NCI-H1436 treated with DMSO at 0.1 percent for 48 hours (cell line): ENCODE measurements at regions not wholly inside any gene's neighbourhood (a gene's known extent, or its start where the extent isn't known, plus 50 kb on each side); places are given as distances from the start of the nearest gene placed in this dataset.
"Not testable (repeated sequence)": the region's sequence is repeated elsewhere in the genome, so short reads cannot be mapped to it uniquely, and the experiment has no call there.

Source experiments
- DNase-seq: peaks from one replicate; lab custom pipeline; 2025; lab: John Stamatoyannopoulos, UW

GRCh38 chr5:108530706-108531105, 148.8 kb upstream of the FBXL17 start:
- DNase-seq = no peak

DNA sequence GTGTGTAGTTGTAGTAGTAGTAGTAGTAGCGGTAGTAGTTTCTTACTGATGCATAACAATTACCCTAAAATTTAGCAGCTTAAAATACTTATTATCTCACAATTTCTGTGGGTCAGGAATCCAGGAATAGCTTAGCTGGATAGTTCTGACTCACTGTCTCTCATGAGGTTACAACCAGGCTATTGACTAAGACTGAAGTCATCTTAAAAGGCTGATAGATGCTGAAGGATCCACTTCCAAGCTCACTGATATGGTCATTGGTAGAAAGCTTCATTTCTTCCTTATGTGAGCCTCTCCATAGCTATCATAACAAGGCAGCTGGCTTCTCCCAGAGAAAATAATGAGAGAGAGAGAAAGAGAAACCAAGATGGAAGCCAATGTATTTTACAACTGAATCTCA, 147.5 kb upstream of the FBXL17 start:
- DNase-seq = no peak

DNA sequence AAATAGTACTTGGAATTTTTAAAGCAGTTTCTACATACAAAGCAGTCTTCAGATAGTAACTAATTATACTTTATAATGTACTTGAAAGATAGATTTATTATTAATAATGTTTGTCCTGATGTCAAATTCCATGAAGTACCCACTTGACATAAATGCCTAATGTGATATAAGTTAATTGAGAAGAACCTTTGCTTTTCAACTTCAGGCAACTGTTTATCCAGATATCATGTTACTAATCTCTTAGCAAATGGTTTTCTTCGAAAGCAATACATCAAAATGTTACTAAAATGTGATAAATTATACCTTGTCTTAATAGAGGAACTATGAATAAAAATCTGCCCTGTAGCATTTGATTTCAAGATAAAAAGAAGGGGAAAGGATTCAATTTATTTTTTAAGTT, 146.8 kb upstream of the FBXL17 start:
- no peak for DNase-seq

DNA sequence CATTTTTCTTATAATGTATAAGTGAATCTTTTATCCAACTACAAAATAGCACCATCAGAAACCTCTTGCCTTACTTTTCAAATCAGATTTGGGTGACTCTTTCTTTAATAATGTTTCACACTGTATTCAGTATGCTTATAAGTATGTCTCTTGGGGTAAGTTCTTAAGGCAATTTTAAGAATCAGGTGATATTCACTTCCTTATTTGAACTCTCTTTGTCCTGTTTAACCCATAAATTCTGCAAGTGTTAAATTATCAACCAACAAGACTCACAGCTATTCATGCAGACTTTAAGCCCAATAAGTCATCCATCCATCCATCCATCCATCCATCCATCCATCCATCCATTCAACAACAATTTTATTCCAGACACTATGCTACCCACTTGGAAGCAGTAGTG, 142.7 kb upstream of the FBXL17 start:
- DNase-seq = no peak

- no peak for DNase-seq
These were observed 141.5 kb upstream of the FBXL17 start for GRCh38 chr5:108523360-108523759.

DNA sequence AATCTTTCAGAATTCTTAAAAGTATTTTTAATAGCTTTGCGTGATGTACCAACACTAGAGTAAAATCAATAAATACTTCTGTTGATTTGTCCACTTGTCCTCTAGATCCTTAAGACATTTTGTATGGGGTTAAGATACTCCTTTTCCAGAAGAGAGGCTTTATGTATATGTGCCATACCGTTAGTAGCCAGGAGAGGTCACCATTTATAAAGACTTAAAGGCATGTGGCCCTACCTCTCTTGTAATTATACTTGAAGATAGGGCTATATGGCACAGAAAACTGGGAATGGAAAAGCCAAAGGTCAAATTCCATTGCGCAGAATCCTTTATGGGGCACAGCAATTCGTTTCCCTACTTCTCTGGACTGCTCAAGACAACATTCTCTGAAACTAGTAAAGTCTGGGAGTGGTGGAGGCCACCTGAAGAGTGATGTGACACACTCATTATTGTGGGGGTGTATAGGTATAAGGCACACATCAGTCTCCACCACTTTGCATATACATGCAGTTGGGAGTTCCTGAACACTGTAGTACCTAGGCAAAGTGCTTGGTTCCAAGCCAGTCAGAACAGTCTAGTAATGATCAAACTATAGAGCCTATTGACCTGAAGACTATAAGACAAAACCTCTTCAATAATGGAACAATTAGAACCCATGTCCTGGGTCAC, 140.1 kb upstream of the FBXL17 start:
- DNase-seq = no peak

DNA sequence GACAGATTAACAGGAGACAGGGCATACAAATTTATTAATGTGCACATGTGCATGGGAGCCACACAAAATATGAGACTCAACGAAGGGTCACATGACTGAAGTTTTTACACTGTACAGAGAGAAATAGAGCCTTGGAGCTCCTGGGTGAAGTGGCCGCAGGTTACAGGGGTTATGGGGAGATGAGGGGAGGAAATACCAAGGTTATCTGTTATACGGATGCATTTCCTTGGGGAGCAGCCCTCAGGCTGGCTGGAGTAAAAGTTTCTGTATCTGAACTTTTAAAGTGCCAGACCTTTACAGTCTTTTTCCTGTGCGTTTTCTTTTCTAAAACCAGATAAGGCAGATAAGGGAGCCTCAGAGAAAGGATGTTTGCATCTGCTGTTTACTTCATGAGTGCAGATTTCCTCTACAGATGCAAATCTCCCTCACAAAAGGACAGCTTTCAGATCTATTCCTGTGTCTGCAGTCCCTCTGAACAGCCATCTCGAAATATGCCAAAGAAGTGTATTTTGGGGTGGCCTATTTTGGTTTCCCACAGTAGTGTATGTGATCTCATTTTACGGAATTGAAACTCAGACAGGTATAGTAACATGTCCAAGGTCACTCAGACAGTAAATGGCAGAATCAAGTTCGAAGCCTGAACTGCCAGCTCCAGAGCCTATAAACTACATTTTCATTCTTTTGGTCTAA, 139.3 kb upstream of the FBXL17 start:
- DNase-seq = no peak

GRCh38 chr5:108516785-108517184, 134.9 kb upstream of the FBXL17 start:
- DNase-seq = no peak

DNA sequence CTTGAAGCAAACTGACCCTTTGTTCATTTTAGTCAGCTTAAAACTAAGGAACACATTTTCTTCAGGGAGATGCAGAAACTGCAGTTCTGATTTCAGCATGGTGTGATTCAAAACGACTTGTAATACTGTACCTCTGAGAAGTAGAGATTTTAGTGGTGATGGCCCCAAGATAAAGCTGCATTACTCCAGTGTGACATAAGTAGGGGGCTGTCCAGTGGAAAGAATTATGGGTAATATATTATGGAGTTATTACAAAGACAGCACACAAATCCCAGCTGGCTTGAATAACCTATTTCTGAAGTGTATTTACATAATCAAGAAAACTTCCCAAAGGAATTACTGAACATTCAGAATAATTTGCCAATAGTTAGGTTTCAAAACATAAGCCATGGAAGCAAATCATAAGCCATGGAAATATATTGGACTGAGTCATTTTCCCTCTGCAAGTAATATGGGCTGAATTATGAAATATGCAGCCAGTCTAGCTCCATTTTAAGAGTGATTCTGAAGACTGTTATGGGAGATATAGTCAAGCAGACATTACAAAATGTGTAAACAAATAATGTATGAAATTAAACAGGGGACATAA, 133.7 kb upstream of the FBXL17 start:
- no peak for DNase-seq

- no peak for DNase-seq
These were observed 127.1 kb upstream of the FBXL17 start for GRCh38 chr5:108508979-108509378.

GRCh38 chr5:108507631-108508030, 125.7 kb upstream of the FBXL17 start:
- DNase-seq = no peak

DNA sequence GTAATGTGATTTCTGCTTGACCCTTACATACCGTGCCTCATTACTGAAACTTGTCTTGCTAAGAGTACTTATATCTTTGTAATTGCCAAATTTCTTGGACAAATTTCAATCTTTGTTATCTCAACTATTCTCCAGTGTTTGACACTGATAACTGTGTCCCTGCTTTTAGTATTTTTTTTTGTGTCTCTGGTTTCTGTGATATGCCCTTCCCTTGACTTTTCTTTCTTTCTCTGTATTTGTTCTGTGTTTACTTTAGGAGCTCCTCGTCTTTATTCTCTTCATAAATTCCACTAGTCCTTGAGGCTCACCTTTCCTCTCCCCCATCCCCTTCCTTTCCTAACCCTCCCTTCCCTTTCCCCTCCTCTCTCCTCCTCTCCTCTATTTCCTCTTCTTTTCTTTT, 123.7 kb upstream of the FBXL17 start:
- DNase-seq = no peak

- no peak for DNase-seq
These were observed 123.1 kb upstream of the FBXL17 start for GRCh38 chr5:108504974-108505373.

DNA sequence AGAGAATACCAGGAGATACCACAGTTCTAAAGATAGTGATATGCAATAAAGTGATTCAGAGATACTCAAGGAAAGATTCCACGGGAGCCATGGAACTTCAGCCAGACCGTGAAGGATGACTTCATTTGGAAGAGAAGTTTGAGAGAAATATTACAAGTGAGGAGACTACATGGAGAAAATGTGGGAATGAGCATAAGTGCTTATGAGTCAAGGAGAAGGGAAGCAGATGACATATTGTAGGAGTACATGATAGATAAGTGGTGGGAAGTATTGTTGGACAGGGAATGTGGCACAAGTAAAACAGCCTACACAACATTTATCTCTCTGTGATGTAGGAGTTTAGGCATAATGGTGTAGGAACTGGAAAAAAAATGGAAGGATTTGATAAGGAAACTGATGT, 122.1 kb upstream of the FBXL17 start:
- DNase-seq = no peak

GRCh38 chr5:108495615-108496014, 113.7 kb upstream of the FBXL17 start:
- not testable (repeated sequence) for DNase-seq

GRCh38 chr5:108487951-108488350, 106.1 kb upstream of the FBXL17 start:
- DNase-seq = no peak

GRCh38 chr5:108484035-108484434, 102.1 kb upstream of the FBXL17 start:
- DNase-seq = no peak

DNA sequence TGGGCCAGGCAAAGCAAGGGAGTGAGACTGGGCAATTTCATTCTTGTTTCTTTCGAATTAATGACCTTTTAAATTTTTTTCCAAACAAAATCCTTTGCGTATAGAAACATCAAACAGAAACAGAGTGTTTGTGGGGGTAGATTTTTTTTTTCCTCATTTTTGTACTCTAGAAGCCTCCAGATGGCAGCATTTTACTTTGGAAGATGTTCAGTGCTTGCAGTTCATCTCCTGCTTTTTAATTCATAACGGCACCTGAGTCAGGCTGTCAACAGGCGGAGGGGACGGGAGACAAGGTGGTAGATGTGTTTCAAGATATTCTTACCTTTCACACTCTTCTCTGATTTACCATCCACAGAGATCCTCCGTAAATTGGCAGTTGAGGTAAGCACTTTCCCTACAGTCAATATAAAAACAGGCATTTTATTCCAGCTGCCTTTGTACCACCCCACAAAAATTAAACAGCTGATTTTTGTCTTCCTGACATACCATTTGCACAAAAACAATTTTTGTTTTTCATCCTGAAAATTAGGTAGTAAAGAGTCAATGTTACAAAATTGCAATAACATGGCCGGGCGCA, 99.5 kb upstream of the FBXL17 start:
- DNase-seq = no peak

DNA sequence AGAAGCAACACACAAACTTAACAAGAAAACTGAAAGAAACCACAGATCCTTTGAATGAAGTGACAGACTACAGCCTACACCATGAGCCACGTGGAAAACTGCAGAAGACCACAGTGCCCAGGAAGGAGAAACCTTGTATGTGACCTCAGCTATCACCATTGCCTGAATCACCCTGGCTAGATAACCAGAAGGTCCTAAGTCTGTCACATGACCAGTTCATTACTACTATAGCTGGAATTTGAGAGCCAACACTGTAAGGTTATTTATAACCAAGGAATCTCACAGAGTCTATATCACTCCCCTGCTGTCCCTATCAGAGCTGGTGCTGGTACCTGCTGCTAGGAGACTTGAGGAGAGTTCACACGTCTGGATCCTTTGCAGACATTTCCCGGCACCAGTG, 90.3 kb upstream of the FBXL17 start:
- no peak for DNase-seq

- no peak for DNase-seq
These were observed 85.7 kb upstream of the FBXL17 start for GRCh38 chr5:108467563-108467962.

GRCh38 chr5:108461628-108462367, 79.9 kb upstream of the FBXL17 start:
- no peak for DNase-seq

DNA sequence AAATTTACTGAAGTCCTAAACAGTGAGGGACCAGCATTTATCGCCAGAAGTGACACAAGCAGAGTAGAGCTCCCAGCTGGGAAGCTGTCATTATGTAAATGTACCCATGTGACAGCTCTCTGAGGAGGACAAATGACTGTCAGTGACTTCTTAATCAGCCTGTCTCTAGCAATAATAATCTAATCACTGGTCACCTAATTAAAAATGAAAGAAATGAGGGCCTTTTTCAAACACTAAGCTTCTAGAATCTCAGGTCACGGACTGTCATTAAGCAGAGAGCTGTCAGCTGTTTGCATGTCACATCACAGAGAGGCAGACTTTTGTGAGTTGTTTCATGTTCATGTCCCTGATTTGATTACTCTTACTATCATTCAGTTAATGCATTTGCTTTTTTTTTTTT, 77.9 kb upstream of the FBXL17 start:
- no peak for DNase-seq

DNA sequence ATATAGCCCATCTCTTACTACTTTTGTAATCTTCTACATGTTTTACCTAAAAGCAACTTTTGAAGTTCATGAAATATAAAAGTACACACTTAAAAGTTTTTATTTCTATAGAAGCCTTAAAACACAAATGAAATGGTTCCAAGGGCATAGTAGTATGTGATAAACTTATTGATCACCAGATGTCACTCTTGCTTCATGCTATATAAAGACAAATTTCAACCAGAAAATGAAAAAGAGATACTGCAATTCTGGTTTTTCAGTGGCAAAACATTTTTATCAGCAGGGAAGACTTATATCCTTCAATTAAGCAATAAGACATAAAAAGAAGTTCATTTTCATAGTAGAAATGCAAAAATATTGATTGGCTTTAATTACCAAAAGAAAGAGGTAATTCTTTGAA, 69.4 kb upstream of the FBXL17 start:
- DNase-seq = no peak
